Upper lobe of right lung (tissue), 1 donor: ENCODE measurements at regions not wholly inside any gene's neighbourhood (a gene's known extent, or its start where the extent isn't known, plus 50 kb on each side); places are given as distances from the start of the nearest gene placed in this dataset.
"Not testable (repeated sequence)": the region's sequence is repeated elsewhere in the genome, so short reads cannot be mapped to it uniquely, and the experiment has no call there.

Experiments used
- ATAC-seq: fragments of 200-7000 bp; cut with Tn5 transposase; one replicate; pipeline ENCODE4 v1.9.1; 2020; ENCODE audit warnings: mild to moderate bottlenecking, moderate library complexity
- DNase-seq: peaks from one replicate; pipeline ENCODE4 v3.0.0-alpha.2; 2020
- H3K27ac ChIP-seq: fragments of 200-600 bp; one replicate; pipeline ENCODE4 v1.8.0; 2022
- H3K27me3 ChIP-seq: fragments of 200-600 bp; one replicate; pipeline ENCODE4 v1.8.0; 2022; ENCODE audit warnings: mild to moderate bottlenecking
- H3K36me3 ChIP-seq: fragments of 200-600 bp; one replicate; pipeline ENCODE4 v1.8.0; 2022
- H3K4me1 ChIP-seq: fragments of 200-600 bp; one replicate; pipeline ENCODE4 v1.8.0; 2022
- H3K4me3 ChIP-seq: fragments of 200-600 bp; one replicate; pipeline ENCODE4 v1.8.0; 2022; ENCODE audit warnings: mild to moderate bottlenecking
- H3K9me3 ChIP-seq: fragments of 200-600 bp; one replicate; pipeline ENCODE4 v1.8.0; 2022
- CTCF ChIP-seq: fragments of 200-600 bp; IDR thresholded peaks from one replicate; pipeline ENCODE4 v1.8.0; 2022; ENCODE audit warnings: antibody characterized with exemption
- intact Hi-C: fragments of 100-400 bp; cut with DNase I; formaldehyde crosslinking; loops from one replicate; pipeline ENCODE4 v1.11.0; 2022
- donor health status: DM: no; HTN: yes; CAD: no; lungs with severe emphysema.

- H3K36me3 ChIP-seq = no peaks in the 10 kb centered on the region
- H3K9me3 ChIP-seq = no peaks in the 10 kb centered on the region
- no peak for TF ChIP-seq CTCF
- DNase-seq (no peak), ATAC-seq (no peak)
- intact Hi-C loops = no loop called here
- no peak overlapping the region for H3K4me3 ChIP-seq
- H3K27ac ChIP-seq = no peak overlapping the region
- H3K4me1 ChIP-seq = peaks cover 6% of the 10 kb centered on the region
- H3K27me3 ChIP-seq = no peaks in the 10 kb centered on the region
Measured at GRCh38 chr7:69439636-69440325, 158.5 kb upstream of the AUTS2 start.

- intact Hi-C loops = no loop called here
- no peak for ATAC-seq
Measured at GRCh38 chr7:69440976-69441375, 157.3 kb upstream of the AUTS2 start.

GRCh38 chr7:69443136-69443535 lies 155.1 kb upstream of the AUTS2 start:
- Histone ChIP-seq H3K4me1 (no peaks in the 10 kb centered on the region), H3K36me3 (no peaks in the 10 kb centered on the region), H3K27me3 (no peaks in the 10 kb centered on the region), H3K27ac (no peak overlapping the region), H3K4me3 (no peak overlapping the region), H3K9me3 (no peaks in the 10 kb centered on the region)
- intact Hi-C loops = no loop called here
- ATAC-seq (no peak), DNase-seq (no peak)
- TF ChIP-seq CTCF = no peak

More at GRCh38 chr7:69440976-69441375, 157.3 kb upstream of the AUTS2 start:
- Histone ChIP-seq H3K27ac (no peak overlapping the region), H3K9me3 (no peaks in the 10 kb centered on the region), H3K4me3 (no peak overlapping the region), H3K4me1 (peaks cover 6% of the 10 kb centered on the region), H3K36me3 (no peaks in the 10 kb centered on the region), H3K27me3 (no peaks in the 10 kb centered on the region)
- no peak for DNase-seq
- no peak for TF ChIP-seq CTCF

- Histone ChIP-seq H3K9me3 (no peaks in the 10 kb centered on the region), H3K36me3 (no peaks in the 10 kb centered on the region), H3K4me3 (no peak overlapping the region), H3K27me3 (no peaks in the 10 kb centered on the region), H3K27ac (no peak overlapping the region), H3K4me1 (no peaks in the 10 kb centered on the region)
- ATAC-seq (no peak), DNase-seq (no peak)
- intact Hi-C loops = no loop called here
- TF ChIP-seq CTCF = no peak
Measured at GRCh38 chr7:69445541-69445940, 152.7 kb upstream of the AUTS2 start.

- ATAC-seq, H3K9me3 ChIP-seq, H3K36me3 ChIP-seq, H3K4me3 ChIP-seq, H3K4me1 ChIP-seq, DNase-seq, H3K27me3 ChIP-seq, H3K27ac ChIP-seq, intact Hi-C loops: not testable (repeated sequence)
Measured at GRCh38 chr7:69446213-69446612, 152.1 kb upstream of the AUTS2 start.

- no peaks in the 10 kb centered on the region for H3K9me3 ChIP-seq
- H3K27me3 ChIP-seq = no peaks in the 10 kb centered on the region
- no peak for TF ChIP-seq CTCF
- H3K4me3 ChIP-seq = no peak overlapping the region
- intact Hi-C loops = no loop called here
- no peaks in the 10 kb centered on the region for H3K4me1 ChIP-seq
- no peaks in the 10 kb centered on the region for H3K36me3 ChIP-seq
- no peak overlapping the region for H3K27ac ChIP-seq
- DNase-seq (no peak), ATAC-seq (no peak)
Measured at GRCh38 chr7:69448071-69448470, 150.2 kb upstream of the AUTS2 start.
